HG03095 (cell line): ENCODE measurements at regions not wholly inside any gene's neighbourhood (a gene's known extent, or its start where the extent isn't known, plus 50 kb on each side); places are given as distances from the start of the nearest gene placed in this dataset.
"Not testable (repeated sequence)": the region's sequence is repeated elsewhere in the genome, so short reads cannot be mapped to it uniquely, and the experiment has no call there.

Experiments used
- ATAC-seq: cut with Tn5 transposase; IDR thresholded peaks from one replicate; pipeline ENCODE4 v1.9.1; 2021; ENCODE audit warnings: moderate library complexity; ENCODE audit not compliant: unreplicated experiment

GRCh38 chr2:201946746-201947145 is 86.9 kb upstream of the FZD7 start:
- ATAC-seq = not testable (repeated sequence)

GRCh38 chr2:201947287-201947686 is 86.4 kb upstream of the FZD7 start:
- no peak for ATAC-seq

DNA sequence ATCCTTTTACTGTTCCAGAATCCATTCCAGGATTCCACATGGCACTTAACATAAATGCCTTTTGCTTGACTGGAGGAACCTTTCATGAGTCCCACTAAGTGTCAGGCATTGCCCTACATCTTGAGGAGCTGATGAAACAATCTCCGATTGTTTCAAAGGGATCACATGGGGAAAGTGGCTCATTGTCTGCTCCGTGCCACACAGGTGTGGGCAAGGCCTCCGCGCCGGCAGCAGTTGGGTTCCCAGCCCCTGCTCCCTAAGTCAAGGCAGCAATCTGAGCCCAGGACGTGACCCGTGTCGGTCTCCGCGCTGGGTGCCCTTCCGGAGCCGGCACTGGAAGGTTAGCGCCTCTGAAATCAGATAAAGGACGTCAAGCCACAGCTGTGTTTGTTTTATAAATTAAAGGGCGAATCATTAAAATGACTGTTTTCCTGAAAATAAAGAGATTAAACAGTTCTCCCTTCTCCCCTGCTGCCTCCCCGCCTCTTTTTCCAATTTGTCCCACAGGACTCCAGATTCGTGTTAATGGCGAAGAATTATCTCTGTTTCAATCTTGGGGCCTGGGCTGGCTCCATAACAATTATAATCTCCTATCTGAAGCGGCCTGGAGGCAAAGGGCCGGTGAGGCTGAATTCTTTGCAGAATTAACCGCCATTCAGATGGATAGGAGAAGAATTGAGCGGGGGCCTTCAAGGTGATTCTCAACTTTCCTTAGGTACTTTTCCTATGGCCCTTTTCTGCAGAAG is 84.3 kb upstream of the FZD7 start:
- ATAC-seq = no peak

- no peak for ATAC-seq
These were observed 83.8 kb upstream of the FZD7 start for GRCh38 chr2:201949927-201950246.

DNA sequence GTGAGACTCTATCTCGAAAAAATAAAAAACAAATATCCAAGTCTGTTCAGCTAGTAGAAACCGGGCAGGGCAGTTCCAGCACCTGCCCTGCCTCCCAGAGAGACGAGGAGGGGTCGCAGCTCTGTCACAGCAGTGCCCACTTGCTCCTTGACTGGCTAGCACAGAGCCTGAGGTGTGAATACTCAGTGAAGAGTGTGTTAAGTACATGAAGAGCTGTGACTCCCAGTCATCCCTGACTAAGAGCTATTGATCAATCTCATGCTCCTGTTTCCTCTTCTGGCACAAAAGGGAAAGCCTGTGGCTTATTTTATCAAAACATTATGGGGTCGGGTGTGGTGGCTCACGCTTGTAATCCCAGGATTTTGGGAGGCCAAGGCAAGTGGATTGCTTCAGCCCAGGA is 83.0 kb upstream of the FZD7 start:
- no peak for ATAC-seq

DNA sequence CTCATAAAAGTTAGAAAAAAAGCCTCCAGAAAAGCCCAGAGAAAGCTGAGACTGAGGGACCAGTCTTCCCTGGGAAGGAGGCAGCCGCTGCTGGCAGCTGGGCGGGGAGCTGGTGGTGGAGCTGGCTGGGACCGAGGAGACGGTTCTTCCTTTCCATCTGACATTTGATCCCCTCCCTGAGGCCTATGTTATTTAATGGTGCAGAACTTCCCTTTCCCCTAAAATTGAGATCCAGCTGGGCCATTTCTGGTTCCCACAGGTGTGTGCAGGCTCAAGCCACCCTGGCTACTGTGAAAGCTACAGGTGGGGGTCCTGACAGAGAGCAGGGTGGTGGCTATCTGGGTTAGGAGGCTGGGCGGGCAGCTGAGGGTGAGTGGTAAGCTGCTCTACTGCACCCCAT is 81.5 kb upstream of the FZD7 start:
- no peak for ATAC-seq

DNA sequence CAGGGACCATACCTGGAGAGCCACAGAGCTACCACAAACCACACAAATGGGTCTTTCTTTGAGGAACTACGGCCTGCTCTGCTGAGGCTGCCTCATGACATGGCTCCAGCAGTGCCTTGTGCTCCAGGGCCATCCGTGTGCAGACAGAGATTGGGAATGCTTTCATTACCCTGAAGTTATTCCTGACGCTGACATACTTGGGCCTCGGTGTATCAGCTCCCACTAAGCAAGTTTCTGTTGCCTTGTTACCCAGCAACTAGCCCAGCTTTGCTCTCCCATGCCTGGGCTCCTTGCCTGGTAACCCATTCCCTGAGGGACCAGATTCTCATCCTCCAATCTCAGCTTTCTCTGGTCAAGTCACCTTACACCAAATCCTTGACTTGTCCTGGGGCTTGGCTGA is 80.3 kb upstream of the FZD7 start:
- no peak for ATAC-seq

DNA sequence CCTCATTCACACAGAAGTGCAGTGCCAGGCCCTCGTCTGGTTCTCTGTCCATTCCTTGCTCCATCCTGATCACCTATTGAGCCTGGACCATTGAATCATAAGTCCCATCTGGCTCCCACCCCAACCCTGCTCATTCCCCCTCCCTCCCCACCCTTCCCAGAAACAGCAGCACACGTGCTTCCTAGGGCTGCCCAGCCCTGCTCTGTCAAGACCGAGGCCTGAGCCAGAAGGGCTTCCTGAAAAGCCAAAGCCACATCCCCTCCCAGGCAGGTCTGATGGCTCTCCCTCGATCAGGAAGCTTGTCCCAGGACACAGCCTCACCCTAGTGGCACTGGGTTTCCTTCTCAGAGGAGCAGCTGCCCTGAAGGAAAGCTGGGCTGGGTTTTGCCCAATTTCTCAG is 79.8 kb upstream of the FZD7 start:
- ATAC-seq = no peak

DNA sequence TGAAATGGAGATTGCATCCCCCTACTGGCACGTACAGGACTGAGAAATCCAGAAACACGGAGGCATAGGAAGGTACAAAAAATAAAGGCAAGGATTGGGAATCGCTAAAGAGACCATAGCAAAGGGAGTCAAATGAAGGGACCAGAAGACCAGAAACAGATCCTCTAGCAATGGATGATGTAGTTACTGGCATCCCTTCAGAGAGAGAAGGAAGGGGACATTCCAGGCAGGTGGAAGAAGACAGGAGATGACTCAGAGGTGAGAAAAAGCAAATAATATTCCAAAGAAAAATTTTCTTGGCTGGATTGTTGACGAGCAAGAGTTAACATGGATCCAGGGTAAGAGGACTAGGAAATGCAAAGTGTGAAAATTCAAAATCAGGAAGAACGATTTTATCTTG is 78.4 kb upstream of the FZD7 start:
- ATAC-seq = no peak

DNA sequence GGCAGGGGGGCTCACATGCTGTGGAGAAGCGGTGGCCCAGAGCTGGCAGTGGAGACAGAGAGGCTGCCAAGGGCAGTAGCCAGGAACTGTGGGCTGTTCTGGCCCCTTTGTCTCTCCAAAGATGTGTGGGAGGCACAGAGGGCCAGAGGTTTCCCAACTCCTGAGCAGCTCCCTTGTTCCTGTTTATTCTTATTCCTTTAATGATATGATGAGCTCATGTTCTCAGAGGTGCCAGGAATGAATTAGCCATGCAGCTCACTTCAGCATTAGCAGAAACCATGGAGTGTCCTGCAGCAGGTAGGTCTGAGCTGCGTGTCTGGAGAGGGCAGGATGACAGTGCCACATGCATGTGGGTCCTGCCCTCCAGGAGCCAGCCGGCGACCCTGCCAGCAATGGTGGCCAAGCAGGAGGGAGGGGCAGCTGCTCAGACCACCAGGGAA is 77.9 kb upstream of the FZD7 start:
- no peak for ATAC-seq

DNA sequence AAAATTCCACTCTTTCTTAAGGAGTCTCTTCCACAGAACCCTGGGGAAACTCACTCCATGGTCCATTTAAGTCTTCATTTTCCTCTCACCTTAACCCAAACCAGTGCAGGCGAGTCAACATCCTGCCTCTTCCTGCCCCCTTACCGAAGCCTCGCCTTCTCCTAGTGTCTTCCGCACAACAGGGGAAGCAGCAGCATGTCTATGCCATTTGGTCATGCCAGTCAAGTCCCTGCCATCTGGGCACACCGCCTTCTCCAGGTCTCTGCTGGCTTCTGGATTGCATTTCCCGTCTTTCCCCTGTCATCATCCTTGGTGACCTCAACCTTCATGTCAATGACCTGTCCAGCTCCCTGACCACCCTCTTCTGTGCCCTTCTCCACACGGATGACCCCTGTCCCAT is 77.3 kb upstream of the FZD7 start:
- no peak for ATAC-seq

DNA sequence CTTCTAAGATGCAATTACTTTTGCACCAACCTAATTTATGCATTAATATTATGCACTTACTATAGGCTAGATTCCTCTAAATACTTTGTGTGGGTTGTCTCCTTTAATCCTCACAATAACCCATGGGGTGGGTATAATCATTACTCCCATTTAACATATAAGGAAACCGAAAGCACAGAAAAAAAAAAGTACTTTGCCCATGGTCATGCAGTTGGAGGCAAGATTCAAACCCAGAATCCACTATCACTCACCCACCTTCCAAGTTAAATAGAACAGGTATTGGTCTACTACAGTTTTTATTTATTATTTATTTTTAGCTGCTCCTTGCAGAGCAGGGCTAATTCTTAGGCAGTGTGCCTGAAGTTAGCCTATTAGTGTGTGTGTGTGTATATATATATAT is 76.6 kb upstream of the FZD7 start:
- no peak for ATAC-seq

DNA sequence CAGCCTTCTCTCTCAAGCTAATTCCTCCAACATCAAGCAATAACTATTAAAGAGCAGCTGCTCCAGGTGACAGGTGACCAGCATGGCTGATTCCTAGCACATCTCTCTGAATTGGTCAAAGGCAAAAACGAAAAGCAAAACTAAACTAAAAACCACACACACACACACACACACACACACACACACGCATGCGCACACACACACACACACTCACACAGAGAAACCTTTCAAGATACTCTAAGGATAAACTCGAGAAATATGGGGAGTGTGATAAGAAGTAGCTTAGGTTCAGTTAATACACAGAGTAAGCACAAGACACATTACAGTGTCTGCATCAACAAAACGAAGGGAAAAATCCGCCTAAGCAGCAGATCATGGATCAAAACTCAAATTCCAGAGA is 74.5 kb upstream of the FZD7 start:
- ATAC-seq = no peak

- ATAC-seq = no peak
These were observed 74.0 kb upstream of the FZD7 start for GRCh38 chr2:201959626-201960025.

GRCh38 chr2:201960305-201960704 is 73.3 kb upstream of the FZD7 start:
- no peak for ATAC-seq

- ATAC-seq = no peak
These were observed 72.3 kb upstream of the FZD7 start for GRCh38 chr2:201961401-201961800.

- no peak for ATAC-seq
These were observed 70.7 kb upstream of the FZD7 start for GRCh38 chr2:201962774-201963562.

- ATAC-seq = no peak
These were observed 69.6 kb upstream of the FZD7 start for GRCh38 chr2:201964011-201964410.

DNA sequence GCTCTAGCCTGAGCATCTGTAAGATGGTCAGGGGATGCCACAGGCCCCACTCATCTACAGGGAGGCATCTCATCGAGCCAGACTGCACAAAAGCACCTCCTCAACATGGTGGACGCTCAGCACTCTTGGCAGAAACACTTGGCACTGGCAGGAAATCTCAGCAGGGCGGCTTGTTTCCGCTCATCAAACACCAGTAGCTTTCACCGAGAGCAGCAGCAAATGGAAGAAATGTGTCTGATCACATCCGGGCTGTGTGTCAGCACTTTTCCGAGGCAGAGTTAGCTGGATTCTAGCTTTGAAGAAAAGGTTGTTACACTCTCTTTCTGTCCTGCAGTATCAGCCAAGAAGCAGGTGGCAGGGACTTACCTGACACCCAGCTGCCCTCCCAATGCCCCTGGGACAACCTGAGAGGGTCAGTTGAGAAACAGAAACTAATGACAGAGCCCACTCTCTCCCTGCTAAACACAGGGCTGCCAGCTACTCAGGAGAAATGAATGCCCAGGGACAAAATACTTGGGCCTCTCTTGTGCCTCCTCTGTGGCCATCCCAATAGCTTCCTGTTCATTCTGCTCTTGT is 68.9 kb upstream of the FZD7 start:
- ATAC-seq = no peak

DNA sequence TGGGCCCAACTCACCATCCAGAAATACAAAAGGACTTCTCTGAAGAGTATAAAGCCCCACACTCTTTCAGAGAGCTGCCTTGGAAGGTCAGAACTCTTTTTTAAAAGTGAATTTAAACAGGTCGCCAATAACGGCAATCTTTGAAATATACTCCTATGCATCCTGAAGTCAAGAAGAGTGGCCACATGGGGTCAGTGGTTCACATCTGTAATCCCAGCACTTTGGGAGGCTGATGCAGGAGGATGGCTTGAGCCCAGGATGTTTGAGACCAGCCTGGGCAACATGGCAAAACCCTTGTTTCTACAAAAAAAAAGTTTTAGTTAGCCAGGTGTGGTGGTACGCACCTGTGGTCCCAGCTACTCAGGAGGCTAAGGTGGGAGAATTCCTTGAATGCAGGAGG is 68.1 kb upstream of the FZD7 start:
- no peak for ATAC-seq

DNA sequence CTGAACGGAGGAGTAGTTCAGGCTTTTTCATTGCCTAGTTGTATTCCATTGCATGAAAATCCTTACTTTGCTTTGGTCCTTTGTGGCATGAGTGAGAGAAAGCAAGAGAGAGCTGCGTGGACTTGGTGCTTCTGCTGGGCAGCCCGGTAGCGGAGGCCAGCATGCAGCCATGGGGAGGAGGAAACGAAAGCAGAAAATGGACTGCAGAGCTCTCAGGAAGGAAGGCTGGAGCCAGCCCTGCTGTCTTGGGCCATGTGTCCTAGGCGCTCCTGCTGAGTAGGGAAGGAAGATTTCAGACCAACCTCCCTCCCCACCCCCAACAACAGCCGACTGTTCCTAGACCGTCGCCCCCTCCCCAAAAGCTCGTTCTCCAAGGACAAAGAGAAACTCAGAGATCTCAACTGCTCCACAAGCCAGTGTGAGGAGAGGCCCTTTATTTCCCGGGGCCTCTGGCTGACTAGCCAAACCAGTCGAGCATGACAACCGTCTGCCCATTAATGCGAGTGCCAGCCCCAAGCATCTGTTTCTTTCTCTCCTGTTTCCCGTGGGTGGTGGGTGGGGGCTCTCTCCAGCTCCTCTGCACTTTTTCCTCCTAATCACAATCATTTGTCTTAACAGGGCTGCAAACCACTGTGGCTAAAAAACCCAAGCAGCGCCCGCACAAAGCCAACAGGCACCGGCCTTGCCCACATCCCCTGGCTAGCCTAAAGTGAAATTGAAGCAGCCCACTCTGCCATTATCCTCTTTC is 66.8 kb upstream of the FZD7 start:
- ATAC-seq = no peak

GRCh38 chr2:201968050-201968449 is 65.6 kb upstream of the FZD7 start:
- ATAC-seq = no peak
